Effector memory CD4-positive, alpha-beta T cell (primary cell): ENCODE measurements at regions not wholly inside any gene's neighbourhood (a gene's known extent, or its start where the extent isn't known, plus 50 kb on each side); places are given as distances from the start of the nearest gene placed in this dataset.
"Not testable (repeated sequence)": the region's sequence is repeated elsewhere in the genome, so short reads cannot be mapped to it uniquely, and the experiment has no call there.

Experiments used
- DNase-seq, 3 donors: peaks; one replicate each; pipeline ENCODE4 v3.0.0-alpha.2; 2020
- H3K27ac ChIP-seq: 2 replicates; pipeline ENCODE4 v1.7.0; 2013; ENCODE audit warnings: mild to moderate bottlenecking, low read length, moderate library complexity; ENCODE audit not compliant: insufficient read depth, poor library complexity, severe bottlenecking
- H3K27me3 ChIP-seq: replicated peaks from 2 replicates; pipeline ENCODE4 v1.7.0; 2013; ENCODE audit warnings: mild to moderate bottlenecking, low read length; ENCODE audit not compliant: insufficient read depth, control insufficient read depth, poor library complexity, severe bottlenecking
- H3K36me3 ChIP-seq: 2 replicates; pipeline ENCODE4 v1.7.0; 2013; ENCODE audit warnings: mild to moderate bottlenecking, low read length, moderate library complexity; ENCODE audit not compliant: control insufficient read depth, insufficient read depth
- H3K4me1 ChIP-seq: 2 replicates; pipeline ENCODE4 v1.7.0; 2013; ENCODE audit warnings: low read length, mild to moderate bottlenecking; ENCODE audit not compliant: control insufficient read depth, insufficient read depth, poor library complexity, severe bottlenecking
- H3K4me3 ChIP-seq: 2 replicates; pipeline ENCODE4 v1.7.0; 2013; ENCODE audit warnings: low read length, low read depth, mild to moderate bottlenecking; ENCODE audit not compliant: insufficient read depth, poor library complexity, severe bottlenecking
- H3K9me3 ChIP-seq: 2 replicates; pipeline ENCODE4 v1.7.0; 2013; ENCODE audit warnings: mild to moderate bottlenecking, low read length, moderate library complexity; ENCODE audit not compliant: control insufficient read depth

GRCh38 chrX:136935533-136936182, 55.1 kb upstream of the RBMX start:
- not testable (repeated sequence) for H3K27ac ChIP-seq, H3K4me1 ChIP-seq, H3K36me3 ChIP-seq, DNase-seq, H3K9me3 ChIP-seq, H3K27me3 ChIP-seq
- peak overlapping the region; percentile 29 for H3K4me3 ChIP-seq

- DNase-seq, H3K36me3 ChIP-seq, H3K9me3 ChIP-seq, H3K4me1 ChIP-seq, H3K4me3 ChIP-seq, H3K27me3 ChIP-seq, H3K27ac ChIP-seq: not testable (repeated sequence)
Measured at GRCh38 chrX:136934652-136935051, 54.1 kb upstream of the RBMX start.

GRCh38 chrX:136933611-136934145, 53.2 kb upstream of the RBMX start:
- H3K4me3 ChIP-seq: no peak overlapping the region
- DNase-seq: no peak
- no peaks in the 10 kb centered on the region for H3K9me3 ChIP-seq
- no peaks in the 10 kb centered on the region for H3K36me3 ChIP-seq
- no peaks in the 10 kb centered on the region for H3K27me3 ChIP-seq
- H3K4me1 ChIP-seq: no peaks in the 10 kb centered on the region
- H3K27ac ChIP-seq: no peak overlapping the region

GRCh38 chrX:136931661-136932060, 51.1 kb upstream of the RBMX start:
- H3K9me3 ChIP-seq: no peaks in the 10 kb centered on the region
- no peak for DNase-seq
- no peak overlapping the region for H3K4me3 ChIP-seq
- H3K27me3 ChIP-seq: no peaks in the 10 kb centered on the region
- H3K36me3 ChIP-seq: no peaks in the 10 kb centered on the region
- no peaks in the 10 kb centered on the region for H3K4me1 ChIP-seq
- H3K27ac ChIP-seq: no peak overlapping the region
